Ishikawa (cell line): ENCODE measurements at regions not wholly inside any gene's neighbourhood (a gene's known extent, or its start where the extent isn't known, plus 50 kb on each side); places are given as distances from the start of the nearest gene placed in this dataset.

ENCODE experiments used
- CEBPB ChIP-seq: IDR thresholded peaks from 2 replicates; pipeline ENCODE4 v1.6.1; 2012
- CREB1 ChIP-seq: IDR thresholded peaks from 2 replicates; pipeline ENCODE4 v1.6.1; 2012; ENCODE audit warnings: low read depth
- EGR1 ChIP-seq: IDR thresholded peaks from 2 replicates; pipeline ENCODE4 v1.6.1; 2012
- EP300 ChIP-seq: IDR thresholded peaks from 2 replicates; pipeline ENCODE4 v1.6.1; 2012; ENCODE audit warnings: borderline replicate concordance
- FOXM1 ChIP-seq: IDR thresholded peaks from 2 replicates; pipeline ENCODE4 v1.6.1; 2012; ENCODE audit warnings: low read depth, borderline replicate concordance
- NFIC ChIP-seq: IDR thresholded peaks from 2 replicates; pipeline ENCODE4 v1.6.1; 2012
- RAD21 ChIP-seq: IDR thresholded peaks from 2 replicates; pipeline ENCODE4 v1.6.1; 2012; ENCODE audit warnings: low read depth
- REST ChIP-seq: IDR thresholded peaks from 2 replicates; pipeline ENCODE4 v1.6.1; 2012; ENCODE audit warnings: low read depth, mild to moderate bottlenecking
- TAF1 ChIP-seq: IDR thresholded peaks from 2 replicates; pipeline ENCODE4 v1.6.1; 2012; ENCODE audit warnings: low read depth, mild to moderate bottlenecking
- TCF12 ChIP-seq: IDR thresholded peaks from 2 replicates; pipeline ENCODE4 v1.6.1; 2012; ENCODE audit warnings: low read depth
- TEAD4 ChIP-seq: IDR thresholded peaks from 2 replicates; pipeline ENCODE4 v1.6.1; 2012
- YY1 ChIP-seq: IDR thresholded peaks from 2 replicates; pipeline ENCODE4 v1.6.1; 2012; ENCODE audit warnings: low read depth
- ZBTB7A ChIP-seq: IDR thresholded peaks from 2 replicates; pipeline ENCODE4 v1.6.1; 2012; ENCODE audit warnings: low read depth
- TF ChIP-seq, protein P1 (sequence below): IDR thresholded peaks from 2 replicates; pipeline ENCODE4 v1.6.1; 2012
- TF ChIP-seq, protein P2 (sequence below): IDR thresholded peaks from 2 replicates; pipeline ENCODE4 v1.6.1; 2012

GRCh38 chr3:176951144-176951543 is 246.1 kb downstream of the TBL1XR1 start:
- TF ChIP-seq TEAD4 = no peak
- TF ChIP-seq EP300 = no peak
- no peak for TF ChIP-seq CEBPB

DNA sequence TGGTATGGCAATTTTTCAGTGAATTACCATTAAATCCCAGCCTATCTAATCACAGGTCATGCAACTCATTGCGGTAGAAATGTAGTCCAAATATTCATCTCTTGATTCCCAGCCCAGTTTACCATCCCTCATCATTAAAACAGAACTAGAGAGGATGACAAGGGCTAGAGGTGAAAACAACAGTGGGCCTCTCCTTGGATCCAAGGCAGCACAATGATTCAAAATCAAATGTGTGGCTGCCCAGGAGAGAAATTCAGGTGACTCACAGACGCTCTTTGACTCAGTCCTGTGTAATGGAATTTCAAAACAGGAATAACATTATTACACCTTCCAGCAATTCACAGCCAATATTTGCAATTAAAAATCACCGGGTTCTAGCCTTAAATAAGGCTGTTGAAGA is 246.5 kb downstream of the TBL1XR1 start:
- TF ChIP-seq EGR1 = no peak
- no peak for TF ChIP-seq TCF12
- TF ChIP-seq TEAD4 = no peak
- no peak for TF ChIP-seq ZBTB7A
- no peak for TF ChIP-seq EP300
- TF ChIP-seq, protein P1, sequence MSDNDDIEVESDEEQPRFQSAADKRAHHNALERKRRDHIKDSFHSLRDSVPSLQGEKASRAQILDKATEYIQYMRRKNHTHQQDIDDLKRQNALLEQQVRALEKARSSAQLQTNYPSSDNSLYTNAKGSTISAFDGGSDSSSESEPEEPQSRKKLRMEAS = no peak
- TF ChIP-seq FOXM1 = no peak
- no peak for TF ChIP-seq CEBPB
- TF ChIP-seq RAD21 = no peak
- no peak for TF ChIP-seq YY1
- no peak for TF ChIP-seq TAF1
- TF ChIP-seq NFIC = no peak
- TF ChIP-seq, protein P2, sequence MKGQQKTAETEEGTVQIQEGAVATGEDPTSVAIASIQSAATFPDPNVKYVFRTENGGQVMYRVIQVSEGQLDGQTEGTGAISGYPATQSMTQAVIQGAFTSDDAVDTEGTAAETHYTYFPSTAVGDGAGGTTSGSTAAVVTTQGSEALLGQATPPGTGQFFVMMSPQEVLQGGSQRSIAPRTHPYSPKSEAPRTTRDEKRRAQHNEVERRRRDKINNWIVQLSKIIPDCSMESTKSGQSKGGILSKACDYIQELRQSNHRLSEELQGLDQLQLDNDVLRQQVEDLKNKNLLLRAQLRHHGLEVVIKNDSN = no peak
- no peak for TF ChIP-seq REST
- no peak for TF ChIP-seq CREB1

- TF ChIP-seq REST (no peak), FOXM1 (no peak), EP300 (no peak), TAF1 (no peak), YY1 (no peak), RAD21 (no peak), TCF12 (no peak), CEBPB (no peak), NFIC (no peak)
- TF ChIP-seq, protein P2 = no peak
- TF ChIP-seq, protein P1 = no peak
These were observed 249.1 kb downstream of the TBL1XR1 start for GRCh38 chr3:176948151-176948550.

DNA sequence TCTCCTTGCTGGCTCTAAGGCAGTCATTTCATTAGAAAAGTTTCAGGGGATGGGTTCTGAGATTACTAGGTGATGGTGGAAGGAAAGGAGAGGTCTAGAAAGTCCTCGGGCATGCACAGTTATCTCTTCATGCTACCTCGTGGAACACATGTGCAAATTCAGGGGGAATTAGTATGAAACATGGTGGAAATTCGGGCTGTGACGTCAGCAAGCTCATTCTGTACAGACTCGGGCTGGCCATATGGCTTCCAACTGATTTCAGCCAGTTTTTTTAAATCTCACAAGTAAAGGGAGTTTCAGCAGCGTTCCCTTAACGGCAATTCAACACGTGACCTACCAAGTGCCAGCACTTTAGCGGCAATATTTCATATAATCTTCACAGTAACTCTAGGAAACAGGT is 251.1 kb downstream of the TBL1XR1 start:
- no peak for TF ChIP-seq FOXM1
- TF ChIP-seq TEAD4 = no peak
- TF ChIP-seq REST = no peak
- TF ChIP-seq TCF12 = no peak
- no peak for TF ChIP-seq ZBTB7A
- TF ChIP-seq RAD21 = no peak
- TF ChIP-seq EP300 = no peak
- no peak for TF ChIP-seq YY1
- no peak for TF ChIP-seq EGR1
- TF ChIP-seq, protein P1 = no peak
- no peak for TF ChIP-seq TAF1
- TF ChIP-seq NFIC = no peak
- TF ChIP-seq CEBPB = no peak
- no peak for TF ChIP-seq CREB1
- TF ChIP-seq, protein P2 = no peak
